T-helper 2 cell treated with Interferon-gamma antibody and Interleukin-4, amounts not matched to agents 5 μg/mL and 100 μg/mL, for 36 hours (primary cell): ENCODE measurements at regions not wholly inside any gene's neighbourhood (a gene's known extent, or its start where the extent isn't known, plus 50 kb on each side); places are given as distances from the start of the nearest gene placed in this dataset.

Experiments
- DNase-seq: peaks from one replicate; pipeline ENCODE4 v3.0.0; 2021; ENCODE audit warnings: low spot score
- H3K27ac Mint-ChIP-seq: one replicate; pipeline ENCODE4 v1.8.0; 2021; ENCODE audit warnings: mild to moderate bottlenecking, mixed read lengths
- H3K27me3 Mint-ChIP-seq: one replicate; pipeline ENCODE4 v1.8.0; 2021; ENCODE audit warnings: low read depth, mixed read lengths
- H3K36me3 Mint-ChIP-seq: one replicate; pipeline ENCODE4 v1.8.0; 2021; ENCODE audit warnings: low read depth, mixed read lengths
- H3K4me1 Mint-ChIP-seq: one replicate; pipeline ENCODE4 v1.8.0; 2021; ENCODE audit warnings: low read depth, mixed read lengths
- H3K4me3 Mint-ChIP-seq: one replicate; pipeline ENCODE4 v1.8.0; 2022; ENCODE audit warnings: mild to moderate bottlenecking, moderate library complexity, mixed read lengths
- H3K9me3 Mint-ChIP-seq: one replicate; pipeline ENCODE4 v1.8.0; 2021; ENCODE audit warnings: mixed read lengths

- Mint-ChIP-seq H3K27ac (no peak overlapping the region), H3K27me3 (no peaks in the 10 kb centered on the region), H3K36me3 (no peaks in the 10 kb centered on the region), H3K4me3 (no peak overlapping the region), H3K4me1 (peaks cover 15% of the 10 kb centered on the region), H3K9me3 (peaks cover 3% of the 10 kb centered on the region)
- DNase-seq: no peak
These were observed 52.1 kb upstream of the FREM1 start for GRCh38 chr9:14962193-14962882.

GRCh38 chr9:14961372-14962068, 51.3 kb upstream of the FREM1 start:
- no peaks in the 10 kb centered on the region for H3K36me3 Mint-ChIP-seq
- no peaks in the 10 kb centered on the region for H3K27me3 Mint-ChIP-seq
- DNase-seq: no peak
- no peak overlapping the region for H3K27ac Mint-ChIP-seq
- peak overlapping the region; percentile 51 for H3K4me3 Mint-ChIP-seq
- peaks cover 15% of the 10 kb centered on the region for H3K4me1 Mint-ChIP-seq
- peaks cover 3% of the 10 kb centered on the region for H3K9me3 Mint-ChIP-seq

- no peak for DNase-seq
- H3K9me3 Mint-ChIP-seq: peaks cover 3% of the 10 kb centered on the region
- no peaks in the 10 kb centered on the region for H3K27me3 Mint-ChIP-seq
- no peak overlapping the region for H3K27ac Mint-ChIP-seq
- H3K36me3 Mint-ChIP-seq: no peaks in the 10 kb centered on the region
- peaks cover 15% of the 10 kb centered on the region for H3K4me1 Mint-ChIP-seq
- H3K4me3 Mint-ChIP-seq: no peak overlapping the region
These were observed 50.7 kb upstream of the FREM1 start for GRCh38 chr9:14960881-14961280.
